Activated CD4-positive, alpha-beta T cell treated with anti-CD3 and anti-CD28 coated beads, Interleukin-2, amount 10 ng/mL, durations not matched to agents 7 days and 5 days (primary cell): ENCODE measurements at regions not wholly inside any gene's neighbourhood (a gene's known extent, or its start where the extent isn't known, plus 50 kb on each side); places are given as distances from the start of the nearest gene placed in this dataset.
"Not testable (repeated sequence)": the region's sequence is repeated elsewhere in the genome, so short reads cannot be mapped to it uniquely, and the experiment has no call there.

ENCODE experiments used
- CTCF ChIA-PET: fragments of 350-600 bp; sonication (Branson Sonifier 250); formaldehyde crosslinking; loops from one replicate; lab custom pipeline; 2021; ENCODE audit warnings: antibody characterized with exemption; lab: Charles Lee
- POLR2A ChIA-PET: fragments of 350-600 bp; sonication (Branson Sonifier 250); formaldehyde crosslinking; loops from one replicate; lab custom pipeline; 2021; ENCODE audit warnings: antibody characterized with exemption; lab: Charles Lee
- DNase-seq: peaks from one replicate; pipeline ENCODE4 v3.0.0-alpha.2; 2020
- H3K27ac Mint-ChIP-seq: one replicate; pipeline ENCODE4 v1.8.0; 2021; ENCODE audit warnings: mild to moderate bottlenecking, moderate library complexity, mixed read lengths
- H3K27me3 Mint-ChIP-seq: one replicate; pipeline ENCODE4 v1.8.0; 2021; ENCODE audit warnings: mixed read lengths
- H3K36me3 Mint-ChIP-seq: one replicate; pipeline ENCODE4 v1.8.0; 2021; ENCODE audit warnings: low read depth, mixed read lengths
- H3K4me1 Mint-ChIP-seq: one replicate; pipeline ENCODE4 v1.8.0; 2021; ENCODE audit warnings: mixed read lengths
- H3K4me3 Mint-ChIP-seq: one replicate; pipeline ENCODE4 v1.8.0; 2021; ENCODE audit warnings: mild to moderate bottlenecking, moderate library complexity, mixed read lengths
- H3K9me3 Mint-ChIP-seq: one replicate; pipeline ENCODE4 v1.8.0; 2021; ENCODE audit warnings: mixed read lengths

- H3K4me1 Mint-ChIP-seq: no peaks in the 10 kb centered on the region
- H3K9me3 Mint-ChIP-seq: peaks cover 11% of the 10 kb centered on the region
- no peak overlapping the region for H3K4me3 Mint-ChIP-seq
- no peak overlapping the region for H3K27ac Mint-ChIP-seq
- DNase-seq: no peak
- CTCF ChIA-PET: interaction anchor here (1.0 kb wide), 1 partner anchor 13 kb away, joined by 3 read pairs; no protein-coding TSS in a partner anchor
- peaks cover 12% of the 10 kb centered on the region for H3K36me3 Mint-ChIP-seq
- no peaks in the 10 kb centered on the region for H3K27me3 Mint-ChIP-seq
- POLR2A ChIA-PET: no interaction called here
These were observed 158.1 kb upstream of the ARG1 start for GRCh38 chr6:131414956-131415355.

GRCh38 chr6:131418441-131418840 lies 154.6 kb upstream of the ARG1 start:
- H3K4me3 Mint-ChIP-seq: no peak overlapping the region
- no peak overlapping the region for H3K27ac Mint-ChIP-seq
- POLR2A ChIA-PET: interaction anchor here (0.7 kb wide), 1 partner anchor 23 kb away, joined by 4 read pairs; no protein-coding TSS in a partner anchor
- CTCF ChIA-PET: interaction anchor here (1.5 kb wide), 1 partner anchor 9 kb away, joined by 3 read pairs; no protein-coding TSS in a partner anchor
- H3K4me1 Mint-ChIP-seq: no peaks in the 10 kb centered on the region
- H3K27me3 Mint-ChIP-seq: no peaks in the 10 kb centered on the region
- H3K9me3 Mint-ChIP-seq: peaks cover 2% of the 10 kb centered on the region
- DNase-seq: no peak
- H3K36me3 Mint-ChIP-seq: peaks cover 5% of the 10 kb centered on the region

GRCh38 chr6:131419702-131420101 lies 153.3 kb upstream of the ARG1 start:
- ChIA-PET CTCF (no interaction called here), POLR2A (no interaction called here)
- no peak overlapping the region for H3K4me3 Mint-ChIP-seq
- no peaks in the 10 kb centered on the region for H3K4me1 Mint-ChIP-seq
- H3K36me3 Mint-ChIP-seq: peaks cover 5% of the 10 kb centered on the region
- no peak for DNase-seq
- peaks cover 2% of the 10 kb centered on the region for H3K9me3 Mint-ChIP-seq
- H3K27ac Mint-ChIP-seq: no peak overlapping the region
- H3K27me3 Mint-ChIP-seq: no peaks in the 10 kb centered on the region

GRCh38 chr6:131424016-131424415 lies 149.0 kb upstream of the ARG1 start:
- H3K27ac Mint-ChIP-seq: no peak overlapping the region
- H3K4me1 Mint-ChIP-seq: peaks cover 10% of the 10 kb centered on the region
- DNase-seq: no peak
- no peaks in the 10 kb centered on the region for H3K27me3 Mint-ChIP-seq
- POLR2A ChIA-PET: no interaction called here
- H3K4me3 Mint-ChIP-seq: no peak overlapping the region
- CTCF ChIA-PET: no interaction called here
- H3K36me3 Mint-ChIP-seq: peaks cover 8% of the 10 kb centered on the region
- peaks cover 4% of the 10 kb centered on the region for H3K9me3 Mint-ChIP-seq

GRCh38 chr6:131424475-131424874 lies 148.6 kb upstream of the ARG1 start:
- POLR2A ChIA-PET: no interaction called here
- H3K36me3 Mint-ChIP-seq: peaks cover 10% of the 10 kb centered on the region
- no peak overlapping the region for H3K4me3 Mint-ChIP-seq
- no peak overlapping the region for H3K27ac Mint-ChIP-seq
- H3K4me1 Mint-ChIP-seq: peaks cover 10% of the 10 kb centered on the region
- DNase-seq: no peak
- peaks cover 5% of the 10 kb centered on the region for H3K9me3 Mint-ChIP-seq
- no peaks in the 10 kb centered on the region for H3K27me3 Mint-ChIP-seq
- CTCF ChIA-PET: no interaction called here

- no peak overlapping the region for H3K4me3 Mint-ChIP-seq
- ChIA-PET CTCF (interaction anchor here (1.4 kb wide), 1 partner anchor 10 kb away, joined by 3 read pairs; no protein-coding TSS in a partner anchor), POLR2A (no interaction called here)
- peaks cover 5% of the 10 kb centered on the region for H3K9me3 Mint-ChIP-seq
- no peak for DNase-seq
- no peaks in the 10 kb centered on the region for H3K27me3 Mint-ChIP-seq
- peaks cover 6% of the 10 kb centered on the region for H3K36me3 Mint-ChIP-seq
- peaks cover 10% of the 10 kb centered on the region for H3K4me1 Mint-ChIP-seq
- no peak overlapping the region for H3K27ac Mint-ChIP-seq
These were observed 145.5 kb upstream of the ARG1 start for GRCh38 chr6:131427434-131428058.

- DNase-seq: no peak
- ChIA-PET CTCF (no interaction called here), POLR2A (no interaction called here)
- Mint-ChIP-seq H3K4me1 (peaks cover 10% of the 10 kb centered on the region), H3K36me3 (peaks cover 16% of the 10 kb centered on the region), H3K4me3 (no peak overlapping the region), H3K27me3 (no peaks in the 10 kb centered on the region), H3K27ac (no peak overlapping the region), H3K9me3 (peaks cover 15% of the 10 kb centered on the region)
These were observed 142.5 kb upstream of the ARG1 start for GRCh38 chr6:131430531-131430930.

GRCh38 chr6:131431718-131432117 lies 141.3 kb upstream of the ARG1 start:
- ChIA-PET CTCF (interaction anchor here (1.0 kb wide), 1 partner anchor 10 kb away, joined by 3 read pairs; no protein-coding TSS in a partner anchor), POLR2A (no interaction called here)
- Mint-ChIP-seq H3K36me3 (peaks cover 27% of the 10 kb centered on the region), H3K27ac (no peak overlapping the region), H3K4me1 (peaks cover 11% of the 10 kb centered on the region), H3K9me3 (peaks cover 26% of the 10 kb centered on the region), H3K27me3 (no peaks in the 10 kb centered on the region), H3K4me3 (no peak overlapping the region)
- no peak for DNase-seq

- H3K27me3 Mint-ChIP-seq: no peaks in the 10 kb centered on the region
- ChIA-PET POLR2A (no interaction called here), CTCF (no interaction called here)
- peaks cover 45% of the 10 kb centered on the region for H3K36me3 Mint-ChIP-seq
- H3K4me1 Mint-ChIP-seq: peaks cover 14% of the 10 kb centered on the region
- peaks cover 39% of the 10 kb centered on the region for H3K9me3 Mint-ChIP-seq
- no peak overlapping the region for H3K27ac Mint-ChIP-seq
- no peak overlapping the region for H3K4me3 Mint-ChIP-seq
- no peak for DNase-seq
These were observed 139.1 kb upstream of the ARG1 start for GRCh38 chr6:131433927-131434326.

- ChIA-PET POLR2A (no interaction called here), CTCF (no interaction called here)
- DNase-seq: no peak
- Mint-ChIP-seq H3K27ac (no peak overlapping the region), H3K4me1 (peaks cover 16% of the 10 kb centered on the region), H3K36me3 (peaks cover 55% of the 10 kb centered on the region), H3K27me3 (no peaks in the 10 kb centered on the region), H3K4me3 (no peak overlapping the region), H3K9me3 (peaks cover 37% of the 10 kb centered on the region)
These were observed 136.7 kb upstream of the ARG1 start for GRCh38 chr6:131436358-131436757.

GRCh38 chr6:131443014-131443413 lies 130.0 kb upstream of the ARG1 start:
- H3K4me1 Mint-ChIP-seq: peaks cover 23% of the 10 kb centered on the region
- peak overlapping the region; percentile 75 for H3K4me3 Mint-ChIP-seq
- peaks cover 5% of the 10 kb centered on the region for H3K9me3 Mint-ChIP-seq
- no peak for DNase-seq
- peaks cover 24% of the 10 kb centered on the region for H3K36me3 Mint-ChIP-seq
- H3K27ac Mint-ChIP-seq: peak overlapping the region; percentile 91
- POLR2A ChIA-PET: no interaction called here
- H3K27me3 Mint-ChIP-seq: no peaks in the 10 kb centered on the region
- CTCF ChIA-PET: no interaction called here

- Mint-ChIP-seq H3K9me3 (peaks cover 1% of the 10 kb centered on the region), H3K27me3 (no peaks in the 10 kb centered on the region), H3K27ac (peak overlapping the region; percentile 91), H3K4me3 (peak overlapping the region; percentile 75), H3K36me3 (peaks cover 20% of the 10 kb centered on the region), H3K4me1 (peaks cover 23% of the 10 kb centered on the region)
- CTCF ChIA-PET: interaction anchor here (1.1 kb wide), 2 partner anchors 10 to 244 kb away, joined by 3 to 4 read pairs; no protein-coding TSS in a partner anchor
- POLR2A ChIA-PET: interaction anchor here (0.6 kb wide), 1 partner anchor 303 kb away, joined by 3 read pairs; no protein-coding TSS in a partner anchor
- DNase-seq: peak; percentile 33
These were observed 129.5 kb upstream of the ARG1 start for GRCh38 chr6:131443514-131443913.

GRCh38 chr6:131445356-131445755 lies 127.7 kb upstream of the ARG1 start:
- H3K4me3 Mint-ChIP-seq, CTCF ChIA-PET, H3K9me3 Mint-ChIP-seq, H3K27me3 Mint-ChIP-seq, H3K36me3 Mint-ChIP-seq, POLR2A ChIA-PET, DNase-seq, H3K27ac Mint-ChIP-seq: not testable (repeated sequence)
- peaks cover 23% of the 10 kb centered on the region for H3K4me1 Mint-ChIP-seq
